ENCODE measurements at regions not wholly inside any gene's neighbourhood (a gene's known extent, or its start where the extent isn't known, plus 50 kb on each side); places are given as distances from the start of the nearest gene placed in this dataset.

DNA sequence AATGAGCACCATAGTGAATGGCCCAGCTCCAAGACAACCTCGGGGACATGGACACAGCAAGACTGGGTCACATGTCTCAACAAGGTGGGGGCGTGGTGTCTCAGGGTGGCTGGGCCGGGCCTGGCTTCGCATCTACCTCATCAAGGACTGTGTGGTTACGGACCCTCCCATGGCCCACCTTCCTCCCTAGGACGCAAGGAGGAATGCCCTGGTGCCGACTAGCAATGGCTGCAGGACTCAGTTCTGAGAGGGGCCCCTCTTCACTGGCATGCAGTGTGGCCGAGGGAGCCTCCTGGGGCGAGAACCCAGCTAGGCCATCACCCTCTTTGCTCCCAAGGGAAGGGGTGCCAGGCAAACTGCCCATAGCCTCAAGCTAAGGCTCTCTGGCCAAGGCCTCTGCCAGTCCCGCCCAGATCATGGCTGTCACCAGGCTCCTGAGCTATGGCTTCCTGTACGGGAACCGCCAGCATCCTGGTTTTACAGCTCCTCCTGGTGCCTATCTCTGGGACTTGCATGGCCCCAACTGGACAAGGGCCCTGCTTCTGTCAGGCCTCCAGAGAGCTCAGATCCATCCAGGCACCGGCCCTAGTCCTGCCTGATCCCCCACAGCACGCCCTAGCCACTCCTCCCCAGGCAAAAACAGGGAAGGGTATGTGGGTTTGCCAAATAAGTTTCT lies 218.0 kb upstream of the AGTR2 start:
- TF ChIP-seq, protein P1, sequence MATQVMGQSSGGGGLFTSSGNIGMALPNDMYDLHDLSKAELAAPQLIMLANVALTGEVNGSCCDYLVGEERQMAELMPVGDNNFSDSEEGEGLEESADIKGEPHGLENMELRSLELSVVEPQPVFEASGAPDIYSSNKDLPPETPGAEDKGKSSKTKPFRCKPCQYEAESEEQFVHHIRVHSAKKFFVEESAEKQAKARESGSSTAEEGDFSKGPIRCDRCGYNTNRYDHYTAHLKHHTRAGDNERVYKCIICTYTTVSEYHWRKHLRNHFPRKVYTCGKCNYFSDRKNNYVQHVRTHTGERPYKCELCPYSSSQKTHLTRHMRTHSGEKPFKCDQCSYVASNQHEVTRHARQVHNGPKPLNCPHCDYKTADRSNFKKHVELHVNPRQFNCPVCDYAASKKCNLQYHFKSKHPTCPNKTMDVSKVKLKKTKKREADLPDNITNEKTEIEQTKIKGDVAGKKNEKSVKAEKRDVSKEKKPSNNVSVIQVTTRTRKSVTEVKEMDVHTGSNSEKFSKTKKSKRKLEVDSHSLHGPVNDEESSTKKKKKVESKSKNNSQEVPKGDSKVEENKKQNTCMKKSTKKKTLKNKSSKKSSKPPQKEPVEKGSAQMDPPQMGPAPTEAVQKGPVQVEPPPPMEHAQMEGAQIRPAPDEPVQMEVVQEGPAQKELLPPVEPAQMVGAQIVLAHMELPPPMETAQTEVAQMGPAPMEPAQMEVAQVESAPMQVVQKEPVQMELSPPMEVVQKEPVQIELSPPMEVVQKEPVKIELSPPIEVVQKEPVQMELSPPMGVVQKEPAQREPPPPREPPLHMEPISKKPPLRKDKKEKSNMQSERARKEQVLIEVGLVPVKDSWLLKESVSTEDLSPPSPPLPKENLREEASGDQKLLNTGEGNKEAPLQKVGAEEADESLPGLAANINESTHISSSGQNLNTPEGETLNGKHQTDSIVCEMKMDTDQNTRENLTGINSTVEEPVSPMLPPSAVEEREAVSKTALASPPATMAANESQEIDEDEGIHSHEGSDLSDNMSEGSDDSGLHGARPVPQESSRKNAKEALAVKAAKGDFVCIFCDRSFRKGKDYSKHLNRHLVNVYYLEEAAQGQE (IDR thresholded peaks at IDR 0.05; ENCODE audit: insufficient replicate concordance, low read depth), result no peak
- no peak for TF ChIP-seq CTCF (IDR thresholded peaks at IDR 0.05; ENCODE audit: insufficient read depth, low read length)
- TF ChIP-seq POLR2AphosphoS5 (IDR thresholded peaks at IDR 0.05; ENCODE audit: low read depth), result no peak
- TF ChIP-seq SPI1 (IDR thresholded peaks at IDR 0.05; ENCODE audit: borderline replicate concordance, low read depth), result no peak
